ENCODE measurements at regions not wholly inside any gene's neighbourhood (a gene's known extent, or its start where the extent isn't known, plus 50 kb on each side); places are given as distances from the start of the nearest gene placed in this dataset.
"Not testable (repeated sequence)": the region's sequence is repeated elsewhere in the genome, so short reads cannot be mapped to it uniquely, and the experiment has no call there.

- Histone ChIP-seq H3K27me3 (ENCODE audit: insufficient read depth, low read depth) (no peaks in the 10 kb centered on the region), H3K4me1 (ENCODE audit: low read depth, poor library complexity, severe bottlenecking) (no peaks in the 10 kb centered on the region), H3K79me2 (ENCODE audit: insufficient read depth, low read depth) (no peaks in the 10 kb centered on the region), H4K20me1 (ENCODE audit: insufficient read depth) (no peaks in the 10 kb centered on the region), H2AFZ (ENCODE audit: low read depth) (no peak overlapping the region), H3K36me3 (ENCODE audit: insufficient read depth) (no peaks in the 10 kb centered on the region), H3K27ac (no peak overlapping the region), H3K4me3 (IDR thresholded peaks at IDR 0.05; ENCODE audit: insufficient read depth, low read depth, low read length) (no peak overlapping the region), H3K4me2 (no peak overlapping the region), H3K9ac (no peak overlapping the region)
- TF ChIP-seq CTCF (conservative IDR thresholded peaks at IDR 0.05; ENCODE audit: low read depth, low read length), result no peak
Measured at GRCh38 chr3:150323770-150324169, 84.3 kb upstream of the TSC22D2 start.

- H3K4me1 ChIP-seq (ENCODE audit: low read depth, poor library complexity, severe bottlenecking); H3K9ac ChIP-seq; H3K79me2 ChIP-seq (ENCODE audit: insufficient read depth, low read depth); H3K27ac ChIP-seq; H3K4me2 ChIP-seq; H3K36me3 ChIP-seq (ENCODE audit: insufficient read depth); H3K27me3 ChIP-seq (ENCODE audit: insufficient read depth, low read depth); H4K20me1 ChIP-seq (ENCODE audit: insufficient read depth); H2AFZ ChIP-seq (ENCODE audit: low read depth); H3K4me3 ChIP-seq (IDR thresholded peaks at IDR 0.05; ENCODE audit: insufficient read depth, low read depth, low read length): not testable (repeated sequence)
Measured at GRCh38 chr3:150323091-150323490, 85.0 kb upstream of the TSC22D2 start.

GRCh38 chr3:150320971-150321370, 87.1 kb upstream of the TSC22D2 start:
- not testable (repeated sequence) for H3K27ac ChIP-seq; H3K27me3 ChIP-seq (ENCODE audit: insufficient read depth, low read depth); H3K36me3 ChIP-seq (ENCODE audit: insufficient read depth); H3K79me2 ChIP-seq (ENCODE audit: insufficient read depth, low read depth); H3K4me2 ChIP-seq; H4K20me1 ChIP-seq (ENCODE audit: insufficient read depth); H3K4me1 ChIP-seq (ENCODE audit: low read depth, poor library complexity, severe bottlenecking); H2AFZ ChIP-seq (ENCODE audit: low read depth); H3K9ac ChIP-seq; H3K4me3 ChIP-seq (IDR thresholded peaks at IDR 0.05; ENCODE audit: insufficient read depth, low read depth, low read length)

- Histone ChIP-seq H3K4me1 (ENCODE audit: low read depth, poor library complexity, severe bottlenecking) (peaks cover 3% of the 10 kb centered on the region), H3K79me2 (ENCODE audit: insufficient read depth, low read depth) (no peaks in the 10 kb centered on the region), H3K9ac (no peak overlapping the region), H4K20me1 (ENCODE audit: insufficient read depth) (no peaks in the 10 kb centered on the region), H3K4me3 (IDR thresholded peaks at IDR 0.05; ENCODE audit: insufficient read depth, low read depth, low read length) (no peak overlapping the region), H2AFZ (ENCODE audit: low read depth) (no peak overlapping the region), H3K27ac (no peak overlapping the region), H3K4me2 (no peak overlapping the region), H3K36me3 (ENCODE audit: insufficient read depth) (no peaks in the 10 kb centered on the region), H3K27me3 (ENCODE audit: insufficient read depth, low read depth) (no peaks in the 10 kb centered on the region)
- no peak for TF ChIP-seq CTCF (conservative IDR thresholded peaks at IDR 0.05; ENCODE audit: low read depth, low read length)
Measured at GRCh38 chr3:150319900-150320299, 88.2 kb upstream of the TSC22D2 start.

- Histone ChIP-seq H3K36me3 (ENCODE audit: insufficient read depth) (no peaks in the 10 kb centered on the region), H2AFZ (ENCODE audit: low read depth) (no peak overlapping the region), H4K20me1 (ENCODE audit: insufficient read depth) (no peaks in the 10 kb centered on the region), H3K4me2 (no peak overlapping the region), H3K27me3 (ENCODE audit: insufficient read depth, low read depth) (no peaks in the 10 kb centered on the region), H3K4me1 (ENCODE audit: low read depth, poor library complexity, severe bottlenecking) (peaks cover 3% of the 10 kb centered on the region), H3K79me2 (ENCODE audit: insufficient read depth, low read depth) (no peaks in the 10 kb centered on the region), H3K4me3 (IDR thresholded peaks at IDR 0.05; ENCODE audit: insufficient read depth, low read depth, low read length) (no peak overlapping the region), H3K27ac (no peak overlapping the region), H3K9ac (no peak overlapping the region)
- no peak for TF ChIP-seq CTCF (conservative IDR thresholded peaks at IDR 0.05; ENCODE audit: low read depth, low read length)
Measured at GRCh38 chr3:150317469-150317868, 90.6 kb upstream of the TSC22D2 start.

All from KMS-11 (cell line).